GM12878 (cell line): ENCODE measurements at regions not wholly inside any gene's neighbourhood (a gene's known extent, or its start where the extent isn't known, plus 50 kb on each side); places are given as distances from the start of the nearest gene placed in this dataset.

ENCODE experiments used
- ATAC-seq: fragments of 200-7000 bp; cut with Tn5 transposase; 3 replicates; pipeline ENCODE4 v1.9.1; 2020; ENCODE audit warnings: mild to moderate bottlenecking, moderate library complexity
- BruUV-seq: library from RNA; stranded (reverse); fragments of 400-500 nt; replicated peaks from 2 replicates; lab custom pipeline; 2021; lab: Mats Ljungman, UMichigan
- CTCF ChIA-PET: fragments of 300-600 bp; sonication (Branson Sonifier 250); formaldehyde crosslinking; extraction: SDS; loops from one replicate; lab custom pipeline; 2021; ENCODE audit warnings: inconsistent platforms; lab: Yijun Ruan, JAX
- POLR2A ChIA-PET: fragments of 350-600 bp; formaldehyde crosslinking; extraction: SDS; loops from one replicate; lab custom pipeline; 2021; ENCODE audit warnings: inconsistent platforms; lab: Charles Lee
- RAD21 ChIA-PET: fragments of 300-600 bp; sonication (Branson Sonifier 250); formaldehyde crosslinking; loops from one replicate; lab custom pipeline; 2023; ENCODE audit warnings: antibody characterized with exemption; ENCODE audit not compliant: unreplicated experiment; lab: Charles Lee
- SMC1A ChIA-PET: fragments of 300-600 bp; sonication (Branson Sonifier 250); formaldehyde crosslinking; loops from one replicate; lab custom pipeline; 2023; ENCODE audit not compliant: unreplicated experiment, uncharacterized antibody; lab: Charles Lee
- DNase-seq: peaks from one replicate; pipeline ENCODE4 v3.0.0-alpha.2; 2011; ENCODE audit warnings: low read depth, low spot score
- FAIRE-seq: peaks from 3 replicates; lab custom pipeline; 2011; peaks lifted over from hg19 to GRCh38; lab: Jason Lieb, UNC
- H2AFZ ChIP-seq: 2 replicates; pipeline ENCODE4 v1.6.0; 2011; ENCODE audit warnings: low read depth, low read length, control low read depth; ENCODE audit not compliant: control insufficient read depth
- H3K27ac ChIP-seq: 2 replicates; pipeline ENCODE4 v1.5.1; 2011; ENCODE audit warnings: control low read depth; ENCODE audit not compliant: control insufficient read depth, insufficient read depth
- H3K27me3 ChIP-seq, 2 experiments: replicated peaks in 1 of 2; 2 replicates each; pipeline versions ENCODE4 v1.6.0 to v1.6.1; 2011; ENCODE audit warnings: low read length in 1 of 2; ENCODE audit not compliant: control insufficient read depth in 2 of 2, insufficient read depth in 2 of 2
- H3K36me3 ChIP-seq, 2 experiments: 2 replicates each; pipeline ENCODE4 v1.5.1; 2011; ENCODE audit warnings: low read length in 1 of 2; ENCODE audit not compliant: control insufficient read depth in 2 of 2, insufficient read depth in 2 of 2
- H3K4me1 ChIP-seq: 2 replicates; pipeline ENCODE4 v1.6.1; 2011; ENCODE audit warnings: mild to moderate bottlenecking, low read length, moderate library complexity, mixed read lengths; ENCODE audit not compliant: control insufficient read depth, insufficient read depth
- H3K4me2 ChIP-seq: 2 replicates; pipeline ENCODE4 v1.6.0; 2011; ENCODE audit warnings: control low read depth; ENCODE audit not compliant: control insufficient read depth, insufficient read depth
- H3K4me3 ChIP-seq: fragments of 200-600 bp; sonication (generic); 2 replicates; pipeline ENCODE4 v1.5.1; 2016
- H3K79me2 ChIP-seq: 2 replicates; pipeline ENCODE4 v1.6.0; 2011; ENCODE audit warnings: low read length; ENCODE audit not compliant: control insufficient read depth, insufficient read depth
- H3K9ac ChIP-seq: 2 replicates; pipeline ENCODE4 v1.8.0; 2011; ENCODE audit warnings: low read length, control low read depth, mixed read lengths; ENCODE audit not compliant: control insufficient read depth, insufficient read depth
- H3K9me3 ChIP-seq: replicated peaks from 3 replicates; pipeline ENCODE4 v1.5.1; 2011; ENCODE audit warnings: mild to moderate bottlenecking, low read length; ENCODE audit not compliant: control insufficient read depth, insufficient read depth
- H4K20me1 ChIP-seq: 2 replicates; pipeline ENCODE4 v1.6.0; 2011; ENCODE audit not compliant: control insufficient read depth, insufficient read depth
- BHLHE40 ChIP-seq, 2 experiments: fragments of 450-650 bp in 1 of 2; IDR thresholded peaks; 2 replicates each; pipeline ENCODE4 v1.6.1; 2011 to 2017; ENCODE audit warnings: low read depth in 2 of 2, borderline replicate concordance in 1 of 2, improper control_type of control experiment in 1 of 2, low read length in 1 of 2, mild to moderate bottlenecking in 1 of 2
- BMI1 ChIP-seq: fragments of 450-650 bp; IDR thresholded peaks from 2 replicates; pipeline ENCODE4 v1.6.1; 2016; ENCODE audit warnings: mild to moderate bottlenecking, moderate library complexity, borderline replicate concordance
- ESRRA ChIP-seq: IDR thresholded peaks from 2 replicates; pipeline ENCODE4 v1.6.1; 2012; ENCODE audit warnings: mild to moderate bottlenecking, low read length, improper control_type of control experiment
- GABPA ChIP-seq: IDR thresholded peaks from 2 replicates; pipeline ENCODE4 v1.6.1; 2014; ENCODE audit warnings: antibody characterized with exemption, low read depth, mild to moderate bottlenecking, inconsistent platforms
- HCFC1 ChIP-seq: fragments of 150-350 bp; IDR thresholded peaks from 2 replicates; pipeline ENCODE4 v1.6.1; 2014; ENCODE audit warnings: low read length
- IRF4 ChIP-seq: IDR thresholded peaks from 2 replicates; pipeline ENCODE4 v1.6.1; 2011; ENCODE audit warnings: low read depth, low read length
- MTA2 ChIP-seq: fragments of 450-650 bp; IDR thresholded peaks from 2 replicates; pipeline ENCODE4 v1.6.1; 2016; ENCODE audit warnings: low read depth, mild to moderate bottlenecking, moderate library complexity
- MTA3 ChIP-seq: IDR thresholded peaks from 2 replicates; pipeline ENCODE4 v1.6.1; 2012; ENCODE audit warnings: low read length, inconsistent platforms, borderline replicate concordance
- NR2C1 ChIP-seq: fragments of 450-650 bp; IDR thresholded peaks from 2 replicates; pipeline ENCODE4 v1.6.1; 2017; ENCODE audit warnings: antibody characterized with exemption, mild to moderate bottlenecking, moderate library complexity
- NR2C2 ChIP-seq: IDR thresholded peaks from 2 replicates; pipeline ENCODE4 v1.6.1; 2011; ENCODE audit warnings: borderline replicate concordance, low read depth; ENCODE audit not compliant: control insufficient read depth, insufficient read length
- NR2F1 ChIP-seq: fragments of 450-650 bp; conservative IDR thresholded peaks from 2 replicates; pipeline ENCODE4 v1.6.1; 2017; ENCODE audit warnings: mild to moderate bottlenecking
- PAX5 ChIP-seq: IDR thresholded peaks from 2 replicates; pipeline ENCODE4 v1.6.1; 2011; ENCODE audit warnings: low read depth, low read length, borderline replicate concordance
- SMAD1 ChIP-seq: fragments of 450-650 bp; IDR thresholded peaks from 2 replicates; pipeline ENCODE4 v1.6.1; 2018; ENCODE audit warnings: mild to moderate bottlenecking, low read depth; ENCODE audit not compliant: partially characterized antibody
- SMAD5 ChIP-seq: IDR thresholded peaks from 2 replicates; pipeline ENCODE4 v1.6.1; 2016; ENCODE audit warnings: antibody characterized with exemption, low read depth
- SPI1 ChIP-seq: IDR thresholded peaks from 2 replicates; pipeline ENCODE4 v1.6.1; 2011; ENCODE audit warnings: low read depth, mild to moderate bottlenecking, low read length, moderate library complexity, borderline replicate concordance; ENCODE audit not compliant: insufficient read depth
- STAT1 ChIP-seq: fragments of 450-650 bp; conservative IDR thresholded peaks from 2 replicates; pipeline ENCODE4 v1.6.1; 2014; ENCODE audit warnings: antibody characterized with exemption, mild to moderate bottlenecking
- STAT3 ChIP-seq: IDR thresholded peaks from 2 replicates; pipeline ENCODE4 v1.6.1; 2011; ENCODE audit warnings: low read depth, low read length, improper control_type of control experiment
- WGBS: methylation state at CpG from one replicate; pipeline ENCODE4 v1.1.6; 2016; ENCODE audit warnings: low lambda C conversion rate; ENCODE audit not compliant: insufficient replicate concordance, insufficient coverage; ENCODE audit errors: missing lambda C conversion rate; 5-methylcytosine and 5-hydroxymethylcytosine counted together
- in situ Hi-C: fragments of 300-500 bp; cut with MboI; formaldehyde crosslinking; loops from 9 replicates; pipeline ENCODE4 v1.14.3; 2018; ENCODE audit warnings: mixed read lengths
- intact Hi-C: fragments of 100-400 bp; cut with micrococcal nuclease; formaldehyde crosslinking; loops from one replicate; pipeline ENCODE4 v1.14.2; 2022; ENCODE audit not compliant: unreplicated experiment
- TF ChIP-seq, protein P1 (sequence below), 3 experiments: IDR thresholded peaks in 2 of 3; conservative IDR thresholded peaks in 1 of 3; 2 replicates each; pipeline ENCODE4 v1.5.1; 2011; ENCODE audit warnings: low read depth in 3 of 3, low read length in 3 of 3, mild to moderate bottlenecking in 3 of 3, control low read depth in 2 of 3, moderate library complexity in 2 of 3, inconsistent platforms in 1 of 3, mixed read lengths in 1 of 3; ENCODE audit not compliant: control insufficient read depth in 2 of 3, insufficient read depth in 1 of 3; ENCODE audit errors: extremely low read depth in 1 of 3
- TF ChIP-seq, protein P2 (sequence below): IDR thresholded peaks from 2 replicates; pipeline ENCODE4 v1.6.1; 2012; ENCODE audit warnings: improper control_type of control experiment, low read depth, low read length; ENCODE audit not compliant: insufficient replicate concordance

DNA sequence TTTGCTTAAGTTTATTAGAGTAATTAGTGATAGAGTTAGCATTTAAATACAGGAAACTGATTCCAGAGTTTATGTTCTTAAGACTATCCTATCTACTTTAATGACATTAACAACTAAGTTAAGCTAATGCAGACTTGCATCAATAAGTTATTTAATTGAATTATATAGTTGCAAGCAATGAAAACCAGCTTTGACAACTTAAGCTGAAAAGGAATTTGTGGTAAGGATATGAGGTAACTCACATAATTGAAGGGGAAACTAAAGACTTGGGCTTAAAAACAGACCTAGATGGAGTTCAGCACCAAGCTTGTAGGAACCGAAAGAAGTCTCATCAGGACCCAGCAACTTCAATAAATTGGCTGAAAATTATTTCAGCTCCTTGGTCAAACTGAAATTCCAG lies 222.3 kb downstream of the IBTK start (continued):
- TF ChIP-seq BHLHE40 (IDR thresholded peaks at IDR 0.05; ENCODE audit: borderline replicate concordance in 1 of 2, low read depth in 2 of 2, low read length in 1 of 2): no peak
- TF ChIP-seq IRF4: no peak
- no peak for TF ChIP-seq MTA2
- no peak for TF ChIP-seq ESRRA
- TF ChIP-seq GABPA: no peak

DNA sequence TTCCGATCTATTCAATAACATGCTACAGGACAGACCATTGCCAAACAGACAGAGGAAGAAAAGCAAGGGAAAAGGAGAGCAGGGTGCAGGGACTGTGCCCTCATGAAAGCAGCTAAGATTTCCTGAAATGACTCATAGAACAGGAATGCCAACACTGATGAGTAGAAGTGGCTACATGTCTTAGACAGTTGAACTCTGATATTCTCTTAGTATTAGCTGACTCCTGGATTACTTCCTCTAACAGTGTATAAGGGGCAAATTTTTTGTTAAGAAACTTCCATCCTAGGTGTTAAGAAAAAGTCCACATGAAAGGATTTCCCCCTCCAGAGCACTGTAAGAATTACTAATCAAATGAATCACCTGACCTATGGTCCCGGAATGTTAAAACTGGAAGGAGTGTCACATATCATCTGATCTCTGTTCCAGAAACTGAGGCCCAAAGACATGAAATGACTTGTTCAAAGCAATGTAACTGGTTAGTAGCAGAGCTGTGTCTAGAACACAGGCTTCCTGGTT lies 224.9 kb downstream of the IBTK start:
- no peaks in the 10 kb centered on the region for H3K9me3 ChIP-seq
- ATAC-seq (no peak), DNase-seq (no peak), FAIRE-seq (no peak)
- H3K9ac ChIP-seq: no peak overlapping the region
- no peaks in the 10 kb centered on the region for H3K4me1 ChIP-seq
- no peaks in the 10 kb centered on the region for H3K79me2 ChIP-seq
- H3K27ac ChIP-seq: no peak overlapping the region
- ChIA-PET CTCF (no interaction called here), SMC1A (no interaction called here), POLR2A (no interaction called here), RAD21 (no interaction called here)
- in situ Hi-C loops: loop anchor here (25.0 kb wide), 2 partner anchors 1410 to 1810 kb away; no protein-coding TSS in a partner anchor
- H3K27me3 ChIP-seq: no peaks in the 10 kb centered on the region; a peak in 2 of 4 replicates
- no TSS peak for BruUV-seq
- intact Hi-C loops: no loop called here
- 52% methylated on average over 2 of the region's 2 CpGs for WGBS
- H2AFZ ChIP-seq: no peak overlapping the region
- H4K20me1 ChIP-seq: no peaks in the 10 kb centered on the region
- no peaks in the 10 kb centered on the region for H3K36me3 ChIP-seq
- no peak overlapping the region for H3K4me2 ChIP-seq
- H3K4me3 ChIP-seq: no peak overlapping the region
- TF ChIP-seq NR2F1: no peak
- no peak for TF ChIP-seq MTA3
- TF ChIP-seq STAT1: no peak
- TF ChIP-seq NR2C1: no peak
- TF ChIP-seq, protein P1, sequence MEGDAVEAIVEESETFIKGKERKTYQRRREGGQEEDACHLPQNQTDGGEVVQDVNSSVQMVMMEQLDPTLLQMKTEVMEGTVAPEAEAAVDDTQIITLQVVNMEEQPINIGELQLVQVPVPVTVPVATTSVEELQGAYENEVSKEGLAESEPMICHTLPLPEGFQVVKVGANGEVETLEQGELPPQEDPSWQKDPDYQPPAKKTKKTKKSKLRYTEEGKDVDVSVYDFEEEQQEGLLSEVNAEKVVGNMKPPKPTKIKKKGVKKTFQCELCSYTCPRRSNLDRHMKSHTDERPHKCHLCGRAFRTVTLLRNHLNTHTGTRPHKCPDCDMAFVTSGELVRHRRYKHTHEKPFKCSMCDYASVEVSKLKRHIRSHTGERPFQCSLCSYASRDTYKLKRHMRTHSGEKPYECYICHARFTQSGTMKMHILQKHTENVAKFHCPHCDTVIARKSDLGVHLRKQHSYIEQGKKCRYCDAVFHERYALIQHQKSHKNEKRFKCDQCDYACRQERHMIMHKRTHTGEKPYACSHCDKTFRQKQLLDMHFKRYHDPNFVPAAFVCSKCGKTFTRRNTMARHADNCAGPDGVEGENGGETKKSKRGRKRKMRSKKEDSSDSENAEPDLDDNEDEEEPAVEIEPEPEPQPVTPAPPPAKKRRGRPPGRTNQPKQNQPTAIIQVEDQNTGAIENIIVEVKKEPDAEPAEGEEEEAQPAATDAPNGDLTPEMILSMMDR (IDR thresholded peaks at IDR 0.05 in 2 of 3, conservative IDR thresholded peaks at IDR 0.05 in 1 of 3; ENCODE audit: control insufficient read depth in 2 of 3, extremely low read depth in 1 of 3, insufficient read depth in 1 of 3, low read depth in 3 of 3, low read length in 3 of 3): no peak
- no peak for TF ChIP-seq SMAD5
- no peak for TF ChIP-seq SMAD1
- TF ChIP-seq BMI1: no peak
- no peak for TF ChIP-seq PAX5
- no peak for TF ChIP-seq HCFC1
- no peak for TF ChIP-seq SPI1
- TF ChIP-seq, protein P2, sequence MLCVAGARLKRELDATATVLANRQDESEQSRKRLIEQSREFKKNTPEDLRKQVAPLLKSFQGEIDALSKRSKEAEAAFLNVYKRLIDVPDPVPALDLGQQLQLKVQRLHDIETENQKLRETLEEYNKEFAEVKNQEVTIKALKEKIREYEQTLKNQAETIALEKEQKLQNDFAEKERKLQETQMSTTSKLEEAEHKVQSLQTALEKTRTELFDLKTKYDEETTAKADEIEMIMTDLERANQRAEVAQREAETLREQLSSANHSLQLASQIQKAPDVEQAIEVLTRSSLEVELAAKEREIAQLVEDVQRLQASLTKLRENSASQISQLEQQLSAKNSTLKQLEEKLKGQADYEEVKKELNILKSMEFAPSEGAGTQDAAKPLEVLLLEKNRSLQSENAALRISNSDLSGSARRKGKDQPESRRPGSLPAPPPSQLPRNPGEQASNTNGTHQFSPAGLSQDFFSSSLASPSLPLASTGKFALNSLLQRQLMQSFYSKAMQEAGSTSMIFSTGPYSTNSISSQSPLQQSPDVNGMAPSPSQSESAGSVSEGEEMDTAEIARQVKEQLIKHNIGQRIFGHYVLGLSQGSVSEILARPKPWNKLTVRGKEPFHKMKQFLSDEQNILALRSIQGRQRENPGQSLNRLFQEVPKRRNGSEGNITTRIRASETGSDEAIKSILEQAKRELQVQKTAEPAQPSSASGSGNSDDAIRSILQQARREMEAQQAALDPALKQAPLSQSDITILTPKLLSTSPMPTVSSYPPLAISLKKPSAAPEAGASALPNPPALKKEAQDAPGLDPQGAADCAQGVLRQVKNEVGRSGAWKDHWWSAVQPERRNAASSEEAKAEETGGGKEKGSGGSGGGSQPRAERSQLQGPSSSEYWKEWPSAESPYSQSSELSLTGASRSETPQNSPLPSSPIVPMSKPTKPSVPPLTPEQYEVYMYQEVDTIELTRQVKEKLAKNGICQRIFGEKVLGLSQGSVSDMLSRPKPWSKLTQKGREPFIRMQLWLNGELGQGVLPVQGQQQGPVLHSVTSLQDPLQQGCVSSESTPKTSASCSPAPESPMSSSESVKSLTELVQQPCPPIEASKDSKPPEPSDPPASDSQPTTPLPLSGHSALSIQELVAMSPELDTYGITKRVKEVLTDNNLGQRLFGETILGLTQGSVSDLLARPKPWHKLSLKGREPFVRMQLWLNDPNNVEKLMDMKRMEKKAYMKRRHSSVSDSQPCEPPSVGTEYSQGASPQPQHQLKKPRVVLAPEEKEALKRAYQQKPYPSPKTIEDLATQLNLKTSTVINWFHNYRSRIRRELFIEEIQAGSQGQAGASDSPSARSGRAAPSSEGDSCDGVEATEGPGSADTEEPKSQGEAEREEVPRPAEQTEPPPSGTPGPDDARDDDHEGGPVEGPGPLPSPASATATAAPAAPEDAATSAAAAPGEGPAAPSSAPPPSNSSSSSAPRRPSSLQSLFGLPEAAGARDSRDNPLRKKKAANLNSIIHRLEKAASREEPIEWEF: no peak
- TF ChIP-seq STAT3: no peak
- TF ChIP-seq NR2C2: no peak
